Prostate gland (tissue), 2 donors: ENCODE measurements at regions not wholly inside any gene's neighbourhood (a gene's known extent, or its start where the extent isn't known, plus 50 kb on each side); places are given as distances from the start of the nearest gene placed in this dataset.
"Not testable (repeated sequence)": the region's sequence is repeated elsewhere in the genome, so short reads cannot be mapped to it uniquely, and the experiment has no call there.

Source experiments
- POLR2A ChIP-seq: fragments of 450-650 bp; IDR thresholded peaks from one replicate; pipeline ENCODE4 v1.6.1; 2016; ENCODE audit warnings: antibody characterized with exemption, mild to moderate bottlenecking
- POLR2AphosphoS5 ChIP-seq: sonication (generic); formaldehyde crosslinking; IDR thresholded peaks from one replicate; pipeline ENCODE4 v1.6.1; 2017; ENCODE audit warnings: antibody characterized with exemption
- TF ChIP-seq, protein P1 (sequence below), 4 experiments: fragments of 200-600 bp in 2 of 4; fragments of 450-650 bp in 2 of 4; sonication (generic) in 2 of 4; IDR thresholded peaks; 1 replicate in 3 of 4; 2 replicates in 1 of 4; pipeline ENCODE4 v1.5.1; 2016 to 2019; ENCODE audit warnings: antibody characterized with exemption in 4 of 4, mild to moderate bottlenecking in 2 of 4, moderate library complexity in 2 of 4

DNA sequence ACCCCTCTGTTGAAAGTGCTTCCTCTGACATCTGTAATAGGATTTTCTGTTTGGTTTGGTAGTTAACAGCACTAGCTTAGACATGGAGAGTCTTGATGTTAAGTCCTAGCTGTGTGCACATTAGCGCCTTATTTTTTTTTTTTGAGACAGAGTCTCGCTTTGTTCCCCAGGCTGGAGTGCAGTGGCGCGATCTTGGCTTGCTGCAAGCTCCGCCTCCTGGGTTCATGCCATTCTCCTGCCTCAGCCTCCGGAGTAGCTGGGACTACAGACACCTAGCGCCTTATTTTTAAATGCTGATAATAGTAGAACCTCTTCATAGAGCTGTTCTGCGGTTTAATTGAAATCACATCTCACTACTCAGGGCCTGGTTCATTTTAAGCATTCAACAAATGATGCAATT lies 131.5 kb downstream of the PLCE1 start:
- TF ChIP-seq, protein P1, sequence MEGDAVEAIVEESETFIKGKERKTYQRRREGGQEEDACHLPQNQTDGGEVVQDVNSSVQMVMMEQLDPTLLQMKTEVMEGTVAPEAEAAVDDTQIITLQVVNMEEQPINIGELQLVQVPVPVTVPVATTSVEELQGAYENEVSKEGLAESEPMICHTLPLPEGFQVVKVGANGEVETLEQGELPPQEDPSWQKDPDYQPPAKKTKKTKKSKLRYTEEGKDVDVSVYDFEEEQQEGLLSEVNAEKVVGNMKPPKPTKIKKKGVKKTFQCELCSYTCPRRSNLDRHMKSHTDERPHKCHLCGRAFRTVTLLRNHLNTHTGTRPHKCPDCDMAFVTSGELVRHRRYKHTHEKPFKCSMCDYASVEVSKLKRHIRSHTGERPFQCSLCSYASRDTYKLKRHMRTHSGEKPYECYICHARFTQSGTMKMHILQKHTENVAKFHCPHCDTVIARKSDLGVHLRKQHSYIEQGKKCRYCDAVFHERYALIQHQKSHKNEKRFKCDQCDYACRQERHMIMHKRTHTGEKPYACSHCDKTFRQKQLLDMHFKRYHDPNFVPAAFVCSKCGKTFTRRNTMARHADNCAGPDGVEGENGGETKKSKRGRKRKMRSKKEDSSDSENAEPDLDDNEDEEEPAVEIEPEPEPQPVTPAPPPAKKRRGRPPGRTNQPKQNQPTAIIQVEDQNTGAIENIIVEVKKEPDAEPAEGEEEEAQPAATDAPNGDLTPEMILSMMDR (IDR thresholded peaks at IDR 0.05): not testable (repeated sequence)
- TF ChIP-seq POLR2A, POLR2AphosphoS5: not testable (repeated sequence)
